IMR-90 (cell line): ENCODE measurements at regions not wholly inside any gene's neighbourhood (a gene's known extent, or its start where the extent isn't known, plus 50 kb on each side); places are given as distances from the start of the nearest gene placed in this dataset.

Source experiments
- ATAC-seq: fragments of 200-7000 bp; cut with Tn5 transposase; 2 replicates; pipeline ENCODE4 v1.9.1; 2020; ENCODE audit warnings: low read depth, mild to moderate bottlenecking, moderate library complexity
- BruUV-seq: library from RNA; stranded (reverse); fragments of 400-500 nt; replicated peaks from 2 replicates; lab custom pipeline; 2021; lab: Mats Ljungman, UMichigan
- CTCF ChIA-PET: fragments of 300-600 bp; formaldehyde crosslinking; extraction: SDS; loops from one replicate; lab custom pipeline; 2021; ENCODE audit warnings: antibody characterized with exemption; lab: Yijun Ruan, JAX
- POLR2A ChIA-PET: fragments of 300-600 bp; sonication (Branson Sonifier 250); formaldehyde crosslinking; loops from one replicate; lab custom pipeline; 2022; ENCODE audit warnings: antibody characterized with exemption; ENCODE audit not compliant: unreplicated experiment; lab: Charles Lee
- DNase-seq: peaks from one replicate; pipeline ENCODE4 v3.0.0; 2013
- H2AFZ ChIP-seq: replicated peaks from 2 replicates; pipeline ENCODE3; 2013; ENCODE audit warnings: low read length, mild to moderate bottlenecking; ENCODE audit not compliant: poor library complexity
- H2AK5ac ChIP-seq: 2 replicates; pipeline ENCODE4 v1.6.1; 2013; ENCODE audit warnings: low read depth, low read length, inconsistent platforms
- H2AK9ac ChIP-seq: replicated peaks from 2 replicates; pipeline ENCODE3; 2013; ENCODE audit warnings: mild to moderate bottlenecking, low read depth, low read length, moderate library complexity; ENCODE audit not compliant: poor library complexity
- H2BK120ac ChIP-seq: 2 replicates; pipeline ENCODE4 v1.6.1; 2013; ENCODE audit warnings: low read depth, low read length, inconsistent platforms
- H2BK15ac ChIP-seq: 3 replicates; pipeline ENCODE4 v1.6.1; 2013; ENCODE audit warnings: low read depth, low read length, inconsistent platforms
- H2BK20ac ChIP-seq: 2 replicates; pipeline ENCODE4 v1.6.1; 2013; ENCODE audit warnings: low read depth, mild to moderate bottlenecking, inconsistent platforms, low read length, moderate library complexity
- H2BK5ac ChIP-seq: 2 replicates; pipeline ENCODE4 v1.6.1; 2013; ENCODE audit warnings: mild to moderate bottlenecking, low read depth, low read length, inconsistent platforms; ENCODE audit not compliant: poor library complexity, severe bottlenecking
- H3K14ac ChIP-seq: replicated peaks from 2 replicates; pipeline ENCODE4 v1.6.1; 2013; ENCODE audit warnings: low read depth, low read length, inconsistent platforms
- H3K18ac ChIP-seq: 2 replicates; pipeline ENCODE4 v1.6.1; 2013; ENCODE audit warnings: low read depth, low read length, control low read depth
- H3K23ac ChIP-seq: 2 replicates; pipeline ENCODE4 v1.6.1; 2013; ENCODE audit warnings: low read depth, low read length, inconsistent platforms
- H3K27ac ChIP-seq: 2 replicates; pipeline ENCODE4 v1.5.1; 2013; ENCODE audit warnings: mild to moderate bottlenecking, control low read depth, low read length; ENCODE audit not compliant: insufficient read depth
- H3K27me3 ChIP-seq: 2 replicates; pipeline ENCODE4 v1.6.1; 2013; ENCODE audit warnings: low read length; ENCODE audit not compliant: control insufficient read depth, insufficient read depth
- H3K36me3 ChIP-seq: 2 replicates; pipeline ENCODE4 v1.6.1; 2013; ENCODE audit warnings: low read length, mixed read lengths; ENCODE audit not compliant: control insufficient read depth, insufficient read depth
- H3K4ac ChIP-seq: 2 replicates; pipeline ENCODE4 v1.6.1; 2013; ENCODE audit warnings: low read depth, low read length, inconsistent platforms
- H3K4me1 ChIP-seq: 2 replicates; pipeline ENCODE4 v1.6.1; 2013; ENCODE audit warnings: low read length, mixed read lengths; ENCODE audit not compliant: control insufficient read depth, insufficient read depth
- H3K4me2 ChIP-seq: 2 replicates; pipeline ENCODE4 v1.6.1; 2013; ENCODE audit warnings: low read depth, mild to moderate bottlenecking, control low read depth, low read length, moderate library complexity
- H3K4me3 ChIP-seq: 2 replicates; pipeline ENCODE4 v1.5.1; 2013; ENCODE audit warnings: low read depth, mild to moderate bottlenecking, control low read depth, low read length, moderate library complexity; ENCODE audit not compliant: insufficient read depth
- H3K56ac ChIP-seq: 2 replicates; pipeline ENCODE4 v1.6.1; 2013; ENCODE audit warnings: low read length, inconsistent platforms; ENCODE audit not compliant: insufficient read depth; ENCODE audit errors: extremely low read depth
- H3K79me1 ChIP-seq, 2 experiments: 2 replicates each; pipeline ENCODE4 v1.6.1; 2013; ENCODE audit warnings: low read length in 2 of 2, inconsistent platforms in 1 of 2, low read depth in 1 of 2
- H3K9ac ChIP-seq: 2 replicates; pipeline ENCODE4 v1.6.1; 2013; ENCODE audit warnings: low read depth, low read length, control low read depth
- H3K9me1 ChIP-seq: 2 replicates; pipeline ENCODE4 v1.6.1; 2013; ENCODE audit warnings: low read length, inconsistent platforms; ENCODE audit not compliant: insufficient read depth
- H3K9me3 ChIP-seq: 2 replicates; pipeline ENCODE4 v1.6.1; 2013; ENCODE audit warnings: low read length; ENCODE audit not compliant: control insufficient read depth, insufficient read depth
- H4K20me1 ChIP-seq: 2 replicates; pipeline ENCODE4 v1.6.1; 2013; ENCODE audit warnings: low read length, inconsistent platforms; ENCODE audit not compliant: insufficient read depth
- H4K5ac ChIP-seq: 2 replicates; pipeline ENCODE4 v1.6.1; 2013; ENCODE audit warnings: mild to moderate bottlenecking, low read depth, low read length, control low read depth
- H4K8ac ChIP-seq, 2 experiments: 2 replicates each; pipeline ENCODE4 v1.6.1; 2013; ENCODE audit warnings: low read depth in 2 of 2, low read length in 2 of 2, control low read depth in 1 of 2, inconsistent platforms in 1 of 2
- H4K91ac ChIP-seq: 2 replicates; pipeline ENCODE4 v1.6.1; 2013; ENCODE audit warnings: low read depth, low read length, inconsistent platforms; ENCODE audit not compliant: insufficient read depth
- BHLHE40 ChIP-seq: fragments of 150-350 bp; IDR thresholded peaks from 2 replicates; pipeline ENCODE4 v1.6.1; 2016; ENCODE audit warnings: mild to moderate bottlenecking, low read depth, low read length
- CEBPB ChIP-seq: IDR thresholded peaks from 2 replicates; pipeline ENCODE4 v1.6.1; 2012; ENCODE audit warnings: low read depth, low read length, improper control_type of control experiment
- CHD1 ChIP-seq: IDR thresholded peaks from 2 replicates; pipeline ENCODE4 v1.6.1; 2012; ENCODE audit warnings: low read depth, low read length, improper control_type of control experiment
- CTCF ChIP-seq: conservative IDR thresholded peaks from 2 replicates; pipeline ENCODE4 v1.5.1; 2012; ENCODE audit warnings: mild to moderate bottlenecking, low read depth, low read length, improper control_type of control experiment
- ELK1 ChIP-seq: fragments of 150-350 bp; IDR thresholded peaks from 2 replicates; pipeline ENCODE4 v1.6.1; 2016; ENCODE audit warnings: low read depth, mild to moderate bottlenecking, low read length, moderate library complexity, borderline replicate concordance
- FOS ChIP-seq: fragments of 150-350 bp; IDR thresholded peaks from 2 replicates; pipeline ENCODE4 v1.6.1; 2016; ENCODE audit warnings: low read depth, low read length
- MAFK ChIP-seq: IDR thresholded peaks from 2 replicates; pipeline ENCODE4 v1.6.1; 2012; ENCODE audit warnings: low read depth, low read length, improper control_type of control experiment
- MAZ ChIP-seq: IDR thresholded peaks from 2 replicates; pipeline ENCODE4 v1.6.1; 2012; ENCODE audit warnings: low read depth, mild to moderate bottlenecking, low read length, improper control_type of control experiment, moderate library complexity, borderline replicate concordance
- MXI1 ChIP-seq: IDR thresholded peaks from 2 replicates; pipeline ENCODE4 v1.6.1; 2012; ENCODE audit warnings: low read depth, mild to moderate bottlenecking, low read length, moderate library complexity, borderline replicate concordance
- NFE2L2 ChIP-seq: fragments of 150-350 bp; IDR thresholded peaks from 2 replicates; pipeline ENCODE4 v1.6.1; 2016; ENCODE audit warnings: low read depth, mild to moderate bottlenecking, low read length
- POLR2A ChIP-seq: IDR thresholded peaks from 2 replicates; pipeline ENCODE4 v1.6.1; 2012; ENCODE audit warnings: mild to moderate bottlenecking, low read depth, low read length
- RAD21 ChIP-seq: IDR thresholded peaks from 2 replicates; pipeline ENCODE4 v1.6.1; 2012; ENCODE audit warnings: low read length, improper control_type of control experiment
- RCOR1 ChIP-seq: IDR thresholded peaks from 2 replicates; pipeline ENCODE4 v1.6.1; 2012; ENCODE audit warnings: mild to moderate bottlenecking, low read length, improper control_type of control experiment; ENCODE audit not compliant: insufficient replicate concordance
- RFX5 ChIP-seq: IDR thresholded peaks from 2 replicates; pipeline ENCODE4 v1.8.0; 2012; ENCODE audit warnings: low read depth, mild to moderate bottlenecking, low read length, moderate library complexity
- SMC3 ChIP-seq: fragments of 150-350 bp; IDR thresholded peaks from 2 replicates; pipeline ENCODE4 v1.6.1; 2016; ENCODE audit warnings: low read depth, mild to moderate bottlenecking, antibody characterized with exemption, low read length, moderate library complexity
- USF2 ChIP-seq: fragments of 150-350 bp; IDR thresholded peaks from 2 replicates; pipeline ENCODE4 v1.6.1; 2017; ENCODE audit warnings: mild to moderate bottlenecking, antibody characterized with exemption, low read length, low read depth
- dilution Hi-C: fragments of 300-500 bp; cut with HindIII; formaldehyde crosslinking; loops from one replicate; pipeline ENCODE4 v1.14.3; 2018; ENCODE audit warnings: low sequenced_read_pairs; ENCODE audit not compliant: unreplicated experiment
- in situ Hi-C: fragments of 300-500 bp; cut with MboI; formaldehyde crosslinking; loops from 3 replicates; pipeline ENCODE4 v1.14.3; 2019; ENCODE audit warnings: low sequenced_read_pairs, inconsistent platforms, mixed read lengths
- intact Hi-C: fragments of 100-400 bp; cut with micrococcal nuclease; formaldehyde crosslinking; loops from 2 replicates; pipeline ENCODE4 v1.10.0; 2022

GRCh38 chr4:17368408-17368807 is 143.5 kb downstream of the QDPR start:
- BruUV-seq: no TSS peak
- Histone ChIP-seq H3K4ac (no peak overlapping the region), H3K27ac (no peak overlapping the region), H2BK5ac (no peak overlapping the region), H3K56ac (no peak overlapping the region), H2BK120ac (no peak overlapping the region), H4K20me1 (no peaks in the 10 kb centered on the region), H3K36me3 (no peaks in the 10 kb centered on the region), H3K4me3 (no peak overlapping the region), H3K23ac (no peak overlapping the region), H3K79me1 (no peaks in the 10 kb centered on the region), H3K18ac (no peak overlapping the region), H3K4me1 (no peaks in the 10 kb centered on the region), H4K91ac (no peak overlapping the region), H2AK5ac (no peak overlapping the region), H3K9me3 (no peaks in the 10 kb centered on the region), H3K27me3 (peaks cover 21% of the 10 kb centered on the region), H2AK9ac (no peak overlapping the region), H2BK15ac (no peak overlapping the region), H4K5ac (no peak overlapping the region), H4K8ac (no peak overlapping the region), H3K9me1 (no peaks in the 10 kb centered on the region), H3K4me2 (no peak overlapping the region), H2BK20ac (no peak overlapping the region), H2AFZ (no peak overlapping the region), H3K14ac (no peak overlapping the region), H3K9ac (no peak overlapping the region)
- DNase-seq: no peak
- in situ Hi-C loops (no loop called here), intact Hi-C loops (no loop called here), dilution Hi-C loops (no loop called here)
- ATAC-seq: no peak
- TF ChIP-seq POLR2A (no peak), CTCF (no peak), RFX5 (no peak), RAD21 (no peak), FOS (no peak), CEBPB (no peak), MXI1 (no peak), USF2 (no peak), SMC3 (no peak), ELK1 (no peak), CHD1 (no peak), NFE2L2 (no peak), BHLHE40 (no peak), MAFK (no peak), MAZ (no peak), RCOR1 (no peak)
- ChIA-PET CTCF (no interaction called here), POLR2A (no interaction called here)
